ENCODE measurements at regions not wholly inside any gene's neighbourhood (a gene's known extent, or its start where the extent isn't known, plus 50 kb on each side); places are given as distances from the start of the nearest gene placed in this dataset.
"Not testable (repeated sequence)": the region's sequence is repeated elsewhere in the genome, so short reads cannot be mapped to it uniquely, and the experiment has no call there.

GRCh38 chr14:59028476-59029202 is 159.8 kb upstream of the DAAM1 start:
- DNase-seq (ENCODE audit: low read depth in 2 of 3, low spot score in 2 of 3): peak in 2 of 3 donors; percentile 42 to 63

DNA sequence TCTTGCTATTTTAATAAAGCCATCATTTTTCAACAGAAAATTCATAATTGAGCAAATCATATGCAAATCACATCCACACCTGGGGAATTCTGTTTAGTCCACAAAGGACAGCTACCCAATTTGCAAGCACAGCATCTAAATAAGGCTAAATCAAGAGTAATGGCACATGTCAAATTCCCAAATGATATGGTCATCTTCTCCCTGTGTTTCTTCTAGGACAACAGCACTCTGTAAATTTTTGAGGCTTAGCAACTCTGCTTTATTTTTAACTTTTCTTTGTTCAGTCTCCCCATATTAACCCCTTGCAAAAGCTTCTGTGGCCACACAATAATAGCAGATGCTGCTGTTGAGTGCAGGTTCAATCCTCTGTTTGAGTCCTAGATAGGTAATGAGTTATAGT is 155.6 kb upstream of the DAAM1 start:
- no peak for DNase-seq (ENCODE audit: low read depth in 2 of 3, low spot score in 2 of 3)

DNA sequence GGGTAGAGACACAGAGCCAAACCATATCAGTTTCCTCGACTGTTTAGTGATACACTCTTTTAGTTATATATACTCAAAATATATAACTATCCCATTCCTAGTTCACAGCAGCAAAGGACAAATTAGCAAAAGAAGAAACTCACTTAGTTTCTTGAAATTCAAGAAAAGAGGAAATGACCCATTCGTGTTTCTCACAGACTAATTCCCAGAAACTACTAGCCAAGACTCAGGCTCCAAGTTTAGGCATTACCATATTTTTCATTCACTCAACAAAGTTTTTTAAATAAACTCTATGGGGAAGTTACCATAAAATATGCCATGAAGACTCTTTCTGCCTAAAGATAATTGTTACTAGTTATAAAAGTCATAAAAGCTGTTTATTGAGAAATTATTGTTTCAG is 152.3 kb upstream of the DAAM1 start:
- DNase-seq (ENCODE audit: low read depth in 2 of 3, low spot score in 2 of 3): no peak

GRCh38 chr14:59037086-59037485 is 151.4 kb upstream of the DAAM1 start:
- DNase-seq (ENCODE audit: low read depth in 2 of 3, low spot score in 2 of 3): no peak

DNA sequence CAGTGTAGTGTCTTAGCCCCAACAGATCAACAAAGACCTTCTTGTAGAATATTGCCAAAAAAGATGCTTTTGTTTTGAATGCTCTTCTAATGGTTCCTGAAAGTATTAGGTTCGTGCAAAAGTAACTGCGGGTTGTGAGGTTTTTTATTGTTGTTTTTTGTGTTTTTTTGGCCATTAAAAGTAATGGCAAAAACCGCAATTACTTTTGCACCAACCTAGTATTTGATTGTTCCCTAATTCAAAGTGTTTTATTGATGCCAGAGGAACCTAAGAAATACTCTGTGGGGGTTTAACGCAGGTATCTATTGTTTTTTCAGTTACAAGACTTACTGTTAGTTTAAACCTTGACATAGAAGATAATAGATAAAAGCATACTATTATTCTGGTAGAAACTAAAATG is 150.8 kb upstream of the DAAM1 start:
- no peak for DNase-seq (ENCODE audit: low read depth in 2 of 3, low spot score in 2 of 3)

DNA sequence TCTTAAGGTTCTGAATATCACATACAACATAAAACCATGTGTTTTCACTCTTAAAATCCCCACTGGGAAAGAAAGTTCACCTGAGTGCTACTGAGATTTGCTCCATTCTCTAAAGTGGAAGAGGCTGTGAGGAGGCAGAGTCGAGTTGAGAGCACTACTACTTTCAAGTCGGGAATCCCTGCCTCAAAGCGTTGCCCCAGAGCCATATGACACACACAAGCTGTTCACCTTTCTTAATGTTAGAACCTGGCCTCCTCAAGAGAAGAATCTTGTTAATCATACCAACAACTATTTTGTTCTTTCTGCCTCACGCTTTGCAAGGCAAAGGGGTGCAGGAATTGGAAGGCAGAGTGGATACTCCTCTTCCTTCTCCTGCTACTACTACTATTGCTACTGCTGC is 149.7 kb upstream of the DAAM1 start:
- no peak for DNase-seq (ENCODE audit: low read depth in 2 of 3, low spot score in 2 of 3)

DNA sequence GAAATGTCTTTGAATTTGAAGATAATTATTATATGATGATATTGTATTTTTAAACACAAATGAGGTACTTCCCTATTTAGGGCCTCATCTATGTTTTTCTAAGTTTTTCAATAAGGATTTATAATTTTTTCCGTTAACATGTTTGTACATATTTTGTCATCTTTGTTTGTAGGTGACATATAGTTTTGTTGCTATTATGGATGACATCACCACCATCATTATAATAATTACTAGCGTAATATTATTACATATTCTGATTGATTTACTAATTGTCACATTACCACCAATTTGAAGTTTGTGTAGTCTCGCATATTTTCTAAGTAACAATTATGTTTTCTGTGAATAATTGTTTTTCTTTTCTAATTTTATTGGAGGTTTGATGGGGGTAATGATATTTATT is 147.2 kb upstream of the DAAM1 start:
- no peak for DNase-seq (ENCODE audit: low read depth in 2 of 3, low spot score in 2 of 3)

- no peak for DNase-seq (ENCODE audit: low read depth in 2 of 3, low spot score in 2 of 3)
Measured at GRCh38 chr14:59044707-59045106, 143.8 kb upstream of the DAAM1 start.

DNA sequence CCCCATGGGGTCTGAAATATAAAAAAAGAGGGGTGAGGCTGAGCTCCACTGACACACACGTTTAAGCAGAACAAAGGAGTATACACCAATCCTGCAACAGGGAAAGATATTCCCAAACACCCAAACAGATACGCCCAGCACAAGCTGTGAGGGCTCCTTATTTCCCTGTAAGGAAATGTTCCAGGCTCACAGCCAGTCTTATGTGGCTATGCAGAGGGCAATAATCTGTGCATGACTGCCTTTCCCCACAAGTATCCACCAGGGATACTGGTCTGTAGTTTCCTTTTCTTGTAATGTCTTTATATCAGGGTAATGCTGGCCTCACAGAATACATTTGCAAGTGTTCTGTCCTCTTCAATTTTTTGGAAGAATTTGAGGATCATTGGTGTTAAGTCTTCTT is 141.7 kb upstream of the DAAM1 start:
- no peak for DNase-seq (ENCODE audit: low read depth in 2 of 3, low spot score in 2 of 3)

- DNase-seq (ENCODE audit: low read depth in 2 of 3, low spot score in 2 of 3): no peak
Measured at GRCh38 chr14:59055006-59055405, 133.5 kb upstream of the DAAM1 start.

DNA sequence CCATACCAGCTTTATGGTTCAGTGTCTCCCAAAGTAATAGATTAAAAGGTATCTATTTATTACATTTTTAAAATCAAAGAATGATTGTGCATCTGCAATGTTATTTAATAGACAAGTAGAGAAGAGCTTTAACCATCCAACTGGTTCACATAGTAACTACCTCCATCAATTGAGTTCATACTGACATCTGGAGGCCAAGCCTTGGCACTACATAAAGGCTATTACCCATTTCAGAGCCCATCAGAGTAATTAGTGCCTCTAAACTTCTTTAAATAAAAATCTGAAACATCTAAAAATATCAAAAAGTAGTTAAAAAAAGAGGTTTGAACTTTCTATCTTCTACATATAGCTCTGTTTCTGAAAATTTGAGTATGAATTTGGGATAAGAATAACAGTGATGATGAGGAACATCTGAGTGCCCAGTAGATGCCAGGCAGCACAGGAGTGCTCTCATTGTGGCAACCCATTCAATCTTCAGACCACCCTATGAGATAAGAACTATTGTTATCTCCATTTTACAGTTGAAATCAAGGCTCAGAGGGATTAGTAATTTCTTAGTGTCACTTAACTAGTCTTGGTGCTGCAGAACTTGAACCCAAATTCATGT is 132.9 kb upstream of the DAAM1 start:
- DNase-seq (ENCODE audit: low read depth in 2 of 3, low spot score in 2 of 3): peak in 2 of 3 donors; percentile 32 to 68

GRCh38 chr14:59057551-59057950 is 130.9 kb upstream of the DAAM1 start:
- DNase-seq (ENCODE audit: low read depth in 2 of 3, low spot score in 2 of 3): no peak

- not testable (repeated sequence) for DNase-seq (ENCODE audit: low read depth in 2 of 3, low spot score in 2 of 3)
Measured at GRCh38 chr14:59058776-59059175, 129.7 kb upstream of the DAAM1 start.

GRCh38 chr14:59060841-59061240 is 127.6 kb upstream of the DAAM1 start:
- no peak for DNase-seq (ENCODE audit: low read depth in 2 of 3, low spot score in 2 of 3)

- DNase-seq (ENCODE audit: low read depth in 2 of 3, low spot score in 2 of 3): no peak
Measured at GRCh38 chr14:59061292-59061691, 127.2 kb upstream of the DAAM1 start.

DNA sequence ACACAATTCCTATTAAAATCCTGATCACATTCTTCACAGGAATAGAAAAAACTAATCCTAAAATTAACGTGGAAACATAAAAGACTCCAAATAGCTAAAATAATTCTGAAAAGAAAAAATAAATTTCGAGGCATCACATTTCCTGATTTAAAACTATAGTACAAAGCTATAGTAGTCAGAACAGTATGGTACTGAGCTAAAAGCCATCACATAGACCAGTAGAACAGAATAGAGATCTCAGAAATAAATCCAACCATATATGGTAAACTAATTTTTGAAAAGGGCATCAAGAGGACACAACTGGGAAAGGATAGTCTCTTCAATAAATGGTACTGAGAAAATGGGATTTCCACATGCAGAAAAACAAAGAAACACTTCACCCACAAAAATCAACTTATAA is 125.2 kb upstream of the DAAM1 start:
- no peak for DNase-seq (ENCODE audit: low read depth in 2 of 3, low spot score in 2 of 3)

DNA sequence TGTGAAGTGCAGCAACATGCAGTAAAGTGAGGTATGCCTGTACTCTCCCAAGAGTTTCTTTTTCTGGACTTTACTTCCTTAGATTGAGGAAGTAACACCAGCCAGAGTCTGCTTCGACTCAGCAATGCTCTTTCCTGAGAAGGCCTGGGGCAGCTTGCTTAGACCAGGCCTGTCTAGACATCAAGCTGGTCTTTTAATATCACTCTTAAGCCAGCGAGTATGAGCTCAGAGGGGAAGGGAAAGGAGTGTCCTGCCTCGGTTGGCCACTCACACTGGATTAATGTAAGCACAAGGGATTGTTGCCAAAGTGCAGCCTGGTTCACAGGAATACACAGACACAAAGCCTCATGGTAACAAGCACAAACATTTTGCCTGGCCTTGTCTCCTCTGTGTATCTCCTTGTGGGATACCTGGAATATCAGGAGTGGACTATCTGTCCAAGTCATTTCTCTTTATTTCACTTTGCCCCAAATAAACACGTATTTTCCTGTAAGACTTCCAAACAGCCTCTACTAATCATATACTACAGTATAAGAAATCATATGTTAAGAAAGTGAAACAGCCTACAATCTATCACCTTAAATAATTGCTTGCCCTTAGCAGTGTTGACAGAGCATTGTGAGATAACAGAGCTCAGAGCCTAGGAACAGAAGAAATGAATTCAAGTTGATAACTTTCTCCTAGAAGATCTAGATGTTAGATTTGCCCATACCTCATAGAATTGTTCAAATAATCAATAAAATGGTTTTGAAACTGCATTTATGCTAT is 121.2 kb upstream of the DAAM1 start:
- DNase-seq (ENCODE audit: low read depth in 2 of 3, low spot score in 2 of 3): peak in 2 of 3 donors; percentile 1 to 22

GRCh38 chr14:59069163-59069854 is 119.2 kb upstream of the DAAM1 start:
- DNase-seq (ENCODE audit: low read depth in 2 of 3, low spot score in 2 of 3): no peak

DNA sequence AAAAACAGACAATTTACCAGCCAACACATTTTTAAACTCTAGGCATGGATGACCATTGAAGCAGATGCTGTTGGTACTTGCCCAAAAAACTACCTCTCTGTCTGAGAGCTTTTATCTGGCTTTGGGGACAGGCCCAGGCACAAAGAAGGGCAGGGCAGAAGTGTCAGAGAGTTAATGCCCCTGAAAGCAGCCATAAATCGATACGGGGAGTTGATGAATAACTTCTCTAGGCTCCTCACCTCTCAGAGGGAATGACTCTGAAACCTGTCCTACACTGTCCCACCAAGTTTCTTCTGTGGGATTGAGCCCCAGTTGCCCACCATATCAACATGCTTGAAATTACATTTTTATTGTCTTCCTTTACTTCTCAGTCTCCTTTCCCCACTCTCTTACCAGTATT is 113.0 kb upstream of the DAAM1 start:
- DNase-seq (ENCODE audit: low read depth in 2 of 3, low spot score in 2 of 3): no peak

- DNase-seq (ENCODE audit: low read depth in 2 of 3, low spot score in 2 of 3): no peak
Measured at GRCh38 chr14:59081720-59082119, 106.7 kb upstream of the DAAM1 start.

DNA sequence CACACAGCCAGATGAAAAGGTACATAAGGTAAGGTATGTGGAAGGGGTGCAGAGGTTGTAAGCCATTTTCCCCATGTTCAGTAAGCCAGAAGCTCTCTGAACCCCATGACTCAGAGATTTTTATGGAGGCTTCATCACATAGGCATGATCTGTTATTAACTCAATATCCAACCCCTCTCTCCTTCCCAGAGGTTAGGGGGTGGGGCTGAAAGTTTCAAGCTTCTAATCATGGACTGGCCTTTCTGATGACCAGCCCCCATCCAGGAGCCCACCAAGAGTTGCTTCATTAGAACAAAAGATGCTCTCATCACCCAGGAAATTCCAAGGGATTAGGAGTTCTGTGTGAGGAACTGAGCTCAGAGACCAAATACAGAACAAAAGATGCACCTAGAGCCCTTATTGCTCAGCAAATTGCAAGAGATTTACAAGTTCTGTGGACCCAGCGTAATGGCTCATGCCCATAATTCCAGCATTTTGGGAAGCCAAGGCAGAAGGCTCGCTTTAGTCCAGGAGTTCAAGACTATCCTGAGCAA is 103.2 kb upstream of the DAAM1 start:
- no peak for DNase-seq (ENCODE audit: low read depth in 2 of 3, low spot score in 2 of 3)
